EL (cell line): ENCODE measurements at regions not wholly inside any gene's neighbourhood (a gene's known extent, or its start where the extent isn't known, plus 50 kb on each side); places are given as distances from the start of the nearest gene placed in this dataset.
"Not testable (repeated sequence)": the region's sequence is repeated elsewhere in the genome, so short reads cannot be mapped to it uniquely, and the experiment has no call there.

ENCODE experiments used
- DNase-seq: peaks from one replicate; pipeline ENCODE4 v3.0.0-alpha.2; 2016

DNA sequence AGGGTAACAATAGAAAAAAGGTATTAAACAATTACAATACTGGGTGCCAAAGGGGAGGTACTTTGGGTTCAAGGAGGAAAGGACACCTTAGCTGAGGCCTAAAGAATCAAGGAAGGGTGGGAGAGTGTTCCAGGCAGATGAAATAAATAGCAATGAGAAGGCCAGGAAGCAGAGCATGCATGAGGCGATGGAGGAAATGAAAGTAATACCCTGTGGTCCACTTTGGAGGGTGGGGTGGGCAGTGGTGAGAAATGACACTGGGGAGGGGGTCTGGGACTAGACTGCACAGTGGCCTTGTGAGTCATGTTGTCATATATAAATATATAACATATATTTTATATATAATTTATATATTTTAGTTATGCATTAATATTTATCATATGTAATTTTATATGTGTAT, 55.9 kb downstream of the BHLHE40 start:
- no peak for DNase-seq

DNA sequence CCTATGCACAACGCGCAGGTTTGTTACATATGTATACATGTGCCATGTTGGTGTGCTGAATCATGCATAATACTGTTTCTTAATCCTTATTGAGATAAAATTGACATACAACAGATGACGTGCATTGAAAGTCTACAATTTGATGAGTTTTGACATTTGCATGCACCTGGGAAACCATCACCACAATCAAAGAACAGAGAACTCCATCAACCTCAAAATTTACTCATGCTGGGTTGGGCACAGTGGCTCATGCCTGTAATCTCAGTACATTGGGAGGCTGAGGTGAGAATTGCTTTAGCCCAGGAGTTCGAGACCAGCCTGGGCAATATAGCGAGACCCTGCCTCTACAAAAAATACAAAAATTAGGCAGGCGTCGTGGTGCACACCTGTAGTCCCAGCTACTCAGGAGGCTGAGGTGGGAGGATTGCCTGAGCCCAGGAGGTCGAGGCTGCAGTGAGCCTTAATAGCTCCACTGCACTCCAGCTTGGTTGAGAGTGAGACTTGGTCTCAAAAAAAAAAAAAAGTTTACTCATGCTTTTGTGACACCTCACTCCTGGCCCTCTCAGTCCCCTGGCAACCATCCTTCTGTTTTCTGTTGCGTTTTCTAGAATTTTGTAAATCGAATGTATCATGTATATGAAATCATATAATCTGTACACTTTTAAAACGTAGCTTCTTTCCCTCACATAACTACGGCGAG, 56.6 kb downstream of the BHLHE40 start:
- DNase-seq, result no peak

- no peak for DNase-seq
Measured at GRCh38 chr3:5036392-5036766, 57.1 kb downstream of the BHLHE40 start.

DNA sequence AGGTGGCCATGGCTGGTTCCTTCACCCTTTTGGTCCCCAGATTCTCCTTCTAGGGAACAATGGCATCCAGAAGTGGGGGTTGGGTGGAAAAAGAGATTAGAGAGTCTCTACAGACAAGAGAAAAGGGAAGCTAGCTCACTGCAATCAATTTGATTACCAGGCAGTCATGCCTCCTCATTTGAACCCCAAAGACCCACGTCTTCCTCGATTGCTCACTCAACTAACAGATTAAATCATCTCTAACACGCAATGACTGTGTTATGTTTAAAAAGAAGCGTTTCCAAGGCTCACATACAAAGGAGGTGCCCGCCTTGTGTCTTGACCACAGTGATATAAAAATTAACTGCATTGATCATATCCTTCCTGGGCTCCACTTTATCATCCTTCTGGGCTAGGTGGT, 57.6 kb downstream of the BHLHE40 start:
- DNase-seq, result no peak

- DNase-seq, result no peak
Measured at GRCh38 chr3:5039585-5039984, 60.3 kb downstream of the BHLHE40 start.

DNA sequence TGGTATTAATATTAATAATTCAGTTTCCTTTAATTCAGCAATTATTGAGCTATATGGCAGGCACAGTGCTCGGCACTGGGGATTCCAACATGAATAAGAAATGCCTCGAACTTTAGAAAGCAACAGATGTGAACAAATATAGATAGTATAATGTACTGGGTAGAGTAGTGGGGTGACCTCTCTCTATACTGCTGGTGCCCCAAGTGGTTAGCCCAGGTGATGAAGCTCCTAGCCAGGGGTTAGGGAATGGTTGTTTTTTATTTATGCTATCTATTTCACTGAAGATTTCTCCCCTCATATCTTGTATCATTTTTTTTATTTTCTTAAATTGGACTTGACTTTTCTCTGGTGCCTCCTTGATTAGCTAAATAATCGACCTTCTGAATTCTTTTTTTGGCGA, 62.1 kb downstream of the BHLHE40 start:
- no peak for DNase-seq

DNA sequence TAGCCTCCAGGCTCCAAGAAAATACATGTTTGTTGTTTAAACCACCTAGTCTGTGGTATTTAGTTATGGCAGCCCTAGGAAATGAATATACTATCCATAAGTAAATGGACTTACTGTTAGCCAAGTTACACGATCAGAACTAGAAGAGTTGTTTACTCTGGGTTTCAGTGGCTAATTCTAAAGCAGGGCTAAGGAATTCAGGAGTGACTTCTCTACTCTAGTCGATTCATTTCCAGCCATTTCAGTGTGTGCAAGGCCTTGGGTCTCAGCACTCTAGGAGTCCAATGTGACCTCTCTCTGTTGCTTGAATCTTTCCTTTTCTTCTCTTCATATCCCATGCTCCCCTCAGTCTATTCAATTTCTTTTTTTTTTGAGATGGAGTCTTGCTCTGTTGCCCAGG, 66.7 kb downstream of the BHLHE40 start:
- DNase-seq, result no peak

DNA sequence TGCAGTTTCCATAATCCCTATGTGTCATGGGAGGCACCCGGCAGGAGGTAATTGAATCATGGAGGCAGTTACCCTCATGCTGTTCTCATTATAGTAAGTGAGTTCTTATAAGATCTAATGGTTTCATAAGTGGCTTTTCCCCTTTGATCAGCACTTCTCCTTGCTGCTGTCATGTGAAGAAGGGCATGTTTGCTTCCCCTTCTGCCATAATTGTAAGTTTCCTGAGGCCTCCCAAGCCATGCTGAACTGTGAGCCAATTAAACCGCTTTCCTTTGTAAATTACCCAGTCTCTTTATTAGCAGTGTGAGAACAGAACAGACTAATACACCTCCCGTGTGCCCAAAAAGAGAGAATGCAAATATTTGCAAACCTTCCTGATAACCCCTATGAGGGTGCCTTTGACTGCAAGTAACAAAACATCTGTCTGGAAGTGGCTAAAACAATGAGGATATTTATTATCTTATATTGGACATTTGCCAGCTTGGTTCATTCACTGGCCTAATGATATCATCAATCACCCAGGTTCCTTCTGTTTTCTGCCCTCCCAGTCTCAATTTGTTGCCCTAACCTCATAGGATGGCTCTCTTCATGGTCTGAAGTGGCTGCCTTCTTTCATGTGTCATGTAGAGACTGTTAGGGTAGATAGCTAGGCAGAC, 68.7 kb downstream of the BHLHE40 start:
- DNase-seq, result no peak

- no peak for DNase-seq
Measured at GRCh38 chr3:5051772-5052171, 70.3 kb upstream of the ARL8B start.

- DNase-seq, result no peak
Measured at GRCh38 chr3:5052247-5052646, 69.8 kb upstream of the ARL8B start.

DNA sequence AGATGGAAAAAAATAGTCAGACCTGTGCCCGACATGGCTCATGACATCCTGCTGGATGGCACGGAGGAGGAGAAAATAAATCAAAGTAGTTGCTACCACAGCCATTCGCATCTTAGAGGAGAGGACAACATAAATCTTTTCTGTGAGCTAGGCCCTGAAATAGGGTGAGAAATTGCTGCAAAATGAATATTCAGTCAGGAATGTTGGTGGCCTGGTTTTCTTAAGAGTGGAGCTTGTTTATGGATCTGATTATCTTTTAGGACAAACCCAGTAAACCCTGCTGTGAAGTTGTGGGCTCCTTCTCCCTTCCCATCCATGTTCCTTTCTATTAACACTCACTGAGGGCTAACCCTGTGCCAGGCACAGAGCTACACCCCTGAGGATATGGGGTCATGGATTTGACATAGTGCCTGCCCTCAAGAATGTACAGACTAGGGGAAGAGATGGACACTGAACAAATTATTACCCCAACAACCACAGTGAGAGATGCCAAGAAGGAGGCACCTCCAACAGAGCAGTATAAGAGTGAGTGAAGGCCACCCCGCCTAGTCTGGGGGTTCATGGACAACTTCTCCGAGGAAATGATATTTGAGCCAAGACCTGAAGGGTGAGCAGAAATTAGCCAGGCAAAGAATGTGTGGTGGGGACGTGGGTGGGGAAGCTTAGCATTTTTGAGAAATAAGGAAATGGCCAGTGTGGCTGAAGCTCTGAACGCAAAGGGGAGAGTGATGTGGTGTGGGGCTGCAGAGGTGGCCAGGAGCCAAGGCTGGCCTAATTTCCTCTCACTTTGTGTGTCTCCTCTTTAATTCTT, 68.9 kb upstream of the ARL8B start:
- DNase-seq, result peak; percentile 58

GRCh38 chr3:5054098-5054497, 68.0 kb upstream of the ARL8B start:
- no peak for DNase-seq

DNA sequence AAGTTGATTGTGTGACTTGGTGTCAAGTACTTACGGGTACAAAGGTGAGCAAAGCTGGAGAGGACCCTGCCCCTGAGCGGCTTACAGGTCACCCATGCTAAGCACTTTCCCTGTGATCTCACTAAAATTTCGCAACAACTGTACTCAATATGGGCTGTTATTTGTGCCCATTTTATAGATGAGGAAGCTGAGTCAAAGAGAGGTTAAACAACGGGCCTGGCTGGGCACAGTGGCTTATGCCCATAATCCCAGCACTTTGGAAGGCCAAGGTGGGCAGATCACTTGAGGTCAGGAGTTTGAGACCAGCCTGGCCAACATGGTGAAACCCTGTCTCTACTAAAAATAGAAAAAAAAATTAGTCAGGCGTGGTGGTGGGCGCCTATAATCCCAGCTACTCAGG, 67.5 kb upstream of the ARL8B start:
- not testable (repeated sequence) for DNase-seq

GRCh38 chr3:5055357-5056110, 66.6 kb upstream of the ARL8B start:
- DNase-seq, result no peak

DNA sequence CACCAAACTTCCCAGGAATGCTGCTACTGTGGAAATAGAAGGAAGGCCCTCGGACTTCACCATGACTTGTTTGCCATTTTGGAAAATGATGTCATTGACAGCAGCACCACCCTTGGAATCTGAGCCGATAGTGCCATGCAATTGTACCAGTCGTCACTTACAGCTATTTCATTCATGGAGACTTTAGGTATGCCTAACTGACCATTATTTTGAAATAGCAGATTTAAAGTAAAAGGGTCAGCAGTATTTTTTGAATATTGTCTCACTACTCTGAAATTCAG, 66.0 kb upstream of the ARL8B start:
- no peak for DNase-seq

DNA sequence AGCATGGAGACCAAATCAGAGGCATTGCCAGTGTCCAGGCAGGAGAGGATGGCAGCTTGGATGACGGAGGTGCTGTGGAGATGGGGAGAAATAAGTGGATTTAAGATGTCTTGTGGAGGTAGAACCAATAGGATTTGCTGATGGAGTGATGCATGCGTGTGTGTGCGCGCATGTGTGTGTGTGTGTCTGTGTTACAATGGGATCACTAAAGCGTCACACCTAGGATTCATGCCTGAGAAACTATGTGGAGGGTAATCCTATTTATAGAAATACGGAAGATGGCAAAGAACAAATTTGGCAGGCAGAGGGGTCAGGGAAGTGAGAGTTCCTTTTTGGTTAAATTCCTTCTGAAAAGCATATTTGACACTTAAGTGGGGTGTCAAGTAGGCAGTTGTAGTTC, 64.8 kb upstream of the ARL8B start:
- no peak for DNase-seq

- DNase-seq, result peak; percentile 79
Measured at GRCh38 chr3:5057857-5058324, 64.2 kb upstream of the ARL8B start.

DNA sequence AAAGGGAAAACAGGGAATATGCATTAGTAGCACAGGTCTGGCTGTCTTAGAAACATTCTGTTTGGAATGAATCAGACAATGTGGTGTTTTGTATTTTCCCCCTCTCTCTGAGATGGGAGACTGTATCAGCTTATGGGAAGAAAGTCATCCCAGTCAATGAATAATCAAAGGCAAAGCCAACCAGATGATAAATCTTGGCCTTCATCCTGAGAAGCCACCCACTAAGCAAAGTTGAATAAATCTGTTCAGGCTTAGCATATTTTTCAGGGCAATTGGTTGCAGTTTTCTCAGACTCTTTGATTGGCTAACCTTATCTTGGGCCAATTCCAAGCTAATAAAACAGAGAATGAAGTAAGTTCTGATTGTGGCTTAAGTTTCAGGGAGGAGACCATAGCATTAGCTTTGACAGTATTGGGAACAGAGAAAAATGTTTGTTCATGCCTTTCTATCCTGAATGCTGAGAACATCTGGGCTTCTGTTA, 63.6 kb upstream of the ARL8B start:
- peak; percentile 61 for DNase-seq

GRCh38 chr3:5059782-5060181, 62.3 kb upstream of the ARL8B start:
- DNase-seq, result no peak

GRCh38 chr3:5061218-5061569, 60.9 kb upstream of the ARL8B start:
- no peak for DNase-seq

GRCh38 chr3:5063724-5064123, 58.4 kb upstream of the ARL8B start:
- DNase-seq, result no peak

DNA sequence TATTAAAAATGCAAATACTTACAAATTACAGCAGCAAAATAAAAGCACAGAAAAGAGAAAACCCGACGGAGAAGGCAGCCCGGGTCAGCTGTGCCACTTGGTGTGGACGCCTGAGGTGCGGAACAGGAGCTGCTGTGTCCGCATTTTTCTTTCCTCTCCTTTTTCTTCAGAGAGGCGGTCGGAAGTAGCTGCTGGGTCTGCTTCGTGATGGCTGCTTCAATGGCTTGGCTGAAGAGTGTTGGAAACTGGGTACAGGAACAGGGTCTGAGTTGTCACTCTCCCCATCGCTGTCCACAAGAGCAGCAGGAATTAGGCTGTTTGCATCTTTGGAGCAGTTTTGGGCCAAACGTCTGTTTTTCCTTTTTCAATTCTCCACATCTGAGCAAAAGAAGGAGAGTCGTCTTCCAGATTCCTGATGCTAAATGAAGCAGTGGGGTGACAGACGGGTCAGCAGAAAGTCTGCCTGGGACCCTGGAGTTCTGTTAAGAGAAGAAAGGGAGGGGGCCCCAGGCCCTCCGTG, 53.5 kb upstream of the ARL8B start:
- DNase-seq, result no peak

GRCh38 chr3:5069627-5070026, 52.5 kb upstream of the ARL8B start:
- no peak for DNase-seq
